NCI-H1436 (cell line): ENCODE measurements at regions not wholly inside any gene's neighbourhood (a gene's known extent, or its start where the extent isn't known, plus 50 kb on each side); places are given as distances from the start of the nearest gene placed in this dataset.
A peak's percentile ranks its signal among the peaks of the same experiment; 100 is the strongest.

Experiments
- DNase-seq: peaks from one replicate; lab custom pipeline; 2025; lab: John Stamatoyannopoulos, UW

- DNase-seq, result no peak
Observed at GRCh38 chr3:124443446-124443845, 286.8 kb upstream of the UMPS start.

GRCh38 chr3:124444075-124444474, 286.2 kb upstream of the UMPS start:
- DNase-seq, result no peak

- DNase-seq, result no peak
Observed at GRCh38 chr3:124444896-124445295, 285.4 kb upstream of the UMPS start.

- no peak for DNase-seq
Observed at GRCh38 chr3:124447845-124448244, 282.4 kb upstream of the UMPS start.

- DNase-seq, result no peak
Observed at GRCh38 chr3:124448954-124449353, 281.3 kb upstream of the UMPS start.

GRCh38 chr3:124450366-124450765, 279.9 kb upstream of the UMPS start:
- no peak for DNase-seq

GRCh38 chr3:124451630-124452317, 278.5 kb upstream of the UMPS start:
- no peak for DNase-seq

GRCh38 chr3:124453189-124453588, 277.1 kb upstream of the UMPS start:
- DNase-seq, result no peak

- DNase-seq, result no peak
Observed at GRCh38 chr3:124455891-124456290, 274.4 kb upstream of the UMPS start.

GRCh38 chr3:124456506-124456905, 273.7 kb upstream of the UMPS start:
- no peak for DNase-seq

- no peak for DNase-seq
Observed at GRCh38 chr3:124459678-124460077, 270.6 kb upstream of the UMPS start.

GRCh38 chr3:124461126-124461525, 269.1 kb upstream of the UMPS start:
- DNase-seq, result no peak

GRCh38 chr3:124461838-124462632, 268.2 kb upstream of the UMPS start:
- no peak for DNase-seq

- DNase-seq, result no peak
Observed at GRCh38 chr3:124463234-124463633, 267.0 kb upstream of the UMPS start.

- DNase-seq, result peak; percentile 67
Observed at GRCh38 chr3:124467980-124468902, 262.0 kb upstream of the UMPS start.

GRCh38 chr3:124469555-124469954, 260.7 kb upstream of the UMPS start:
- DNase-seq, result no peak

- no peak for DNase-seq
Observed at GRCh38 chr3:124478830-124479229, 251.4 kb upstream of the UMPS start.

- DNase-seq, result no peak
Observed at GRCh38 chr3:124483915-124484470, 246.3 kb upstream of the UMPS start.

GRCh38 chr3:124486324-124486723, 243.9 kb upstream of the UMPS start:
- no peak for DNase-seq

- no peak for DNase-seq
Observed at GRCh38 chr3:124489506-124489905, 240.7 kb upstream of the UMPS start.

- DNase-seq, result no peak
Observed at GRCh38 chr3:124491098-124491497, 239.2 kb upstream of the UMPS start.

- no peak for DNase-seq
Observed at GRCh38 chr3:124491875-124492274, 238.4 kb upstream of the UMPS start.
